GM03348 (cell line): ENCODE measurements at regions not wholly inside any gene's neighbourhood (a gene's known extent, or its start where the extent isn't known, plus 50 kb on each side); places are given as distances from the start of the nearest gene placed in this dataset.

Source experiments
- DNase-seq: peaks from one replicate; pipeline ENCODE4 v3.0.0; 2012; ENCODE audit warnings: low spot score

DNA sequence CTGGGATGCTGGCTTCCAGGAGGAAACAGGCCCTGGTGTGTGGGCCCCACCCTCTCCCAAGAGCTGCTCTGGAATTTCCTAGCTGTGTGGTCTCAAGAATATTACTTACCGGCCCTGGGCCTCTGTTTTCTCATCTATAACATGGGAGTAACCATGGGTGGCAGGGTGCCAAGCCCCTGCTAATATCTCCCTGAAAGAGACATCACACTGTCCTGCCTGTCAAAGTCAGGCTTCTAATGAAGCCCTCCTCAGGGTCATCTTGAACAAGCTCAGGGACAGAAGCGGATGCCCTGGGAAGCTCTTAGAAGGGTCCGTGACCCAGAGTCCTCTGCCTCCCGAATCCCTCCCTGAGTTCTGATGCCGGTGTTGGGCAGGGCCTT is 173.2 kb upstream of the HDAC4 start:
- no peak for DNase-seq

DNA sequence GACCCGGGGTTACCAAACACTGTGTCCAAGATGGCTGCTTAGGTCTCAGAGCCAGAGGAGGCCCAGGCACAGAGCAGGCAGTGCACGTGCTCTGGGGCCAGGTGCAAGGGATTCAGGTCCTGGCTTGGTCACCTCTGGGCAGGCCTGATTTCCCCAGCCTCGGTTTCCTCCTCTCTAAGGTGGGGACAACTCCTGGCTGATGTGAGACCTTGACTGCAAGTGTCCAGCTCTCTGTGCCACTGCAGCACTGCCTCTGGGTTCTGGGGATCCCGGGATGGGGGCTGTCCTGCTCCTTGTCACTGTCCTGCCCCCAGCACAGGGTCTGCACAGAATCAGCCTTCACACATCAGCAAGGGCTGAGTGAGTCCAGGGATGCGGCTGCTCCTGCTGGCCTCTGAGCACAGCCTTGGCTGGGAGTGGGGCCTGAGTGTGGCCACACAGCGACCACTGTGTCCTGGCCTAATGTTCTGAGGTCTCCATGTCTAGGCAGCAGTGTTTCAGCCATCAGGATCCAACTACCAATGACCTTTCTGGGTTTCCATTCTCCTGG is 170.2 kb upstream of the HDAC4 start:
- DNase-seq = no peak

DNA sequence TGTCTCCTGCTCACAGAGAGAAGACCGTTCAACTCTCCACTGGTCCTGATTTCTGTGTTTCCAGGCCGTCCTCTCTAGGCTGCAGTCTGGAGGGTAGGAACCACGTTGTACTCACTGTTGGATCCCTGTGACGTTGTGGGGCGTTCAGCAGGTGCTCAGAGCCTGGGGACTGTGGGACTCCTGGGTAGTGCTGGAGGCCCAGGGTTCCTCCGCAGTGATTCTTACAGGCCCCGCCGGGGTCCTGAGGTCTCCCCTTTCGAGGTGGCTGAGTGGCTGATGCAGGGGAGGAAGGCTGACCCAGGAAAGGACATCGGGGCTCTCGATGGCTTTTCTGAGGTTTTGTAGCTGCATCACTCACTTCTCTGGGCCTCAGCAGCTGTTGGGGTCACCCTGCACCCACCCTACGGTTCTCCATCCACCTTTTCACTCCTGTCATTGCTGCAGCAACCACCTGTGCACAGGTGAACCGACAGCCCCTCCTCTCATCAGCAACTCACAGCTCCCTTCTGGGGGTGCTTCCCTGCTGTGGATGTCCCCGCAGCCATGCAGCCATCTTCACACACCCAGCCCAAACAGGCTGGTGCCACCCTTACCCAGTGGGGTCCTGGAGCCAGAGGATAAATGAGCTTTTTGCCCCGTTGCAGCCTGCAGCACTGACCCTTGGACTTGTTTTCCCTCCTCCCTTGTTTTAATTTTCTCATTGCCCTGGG is 169.6 kb upstream of the HDAC4 start:
- DNase-seq = no peak

DNA sequence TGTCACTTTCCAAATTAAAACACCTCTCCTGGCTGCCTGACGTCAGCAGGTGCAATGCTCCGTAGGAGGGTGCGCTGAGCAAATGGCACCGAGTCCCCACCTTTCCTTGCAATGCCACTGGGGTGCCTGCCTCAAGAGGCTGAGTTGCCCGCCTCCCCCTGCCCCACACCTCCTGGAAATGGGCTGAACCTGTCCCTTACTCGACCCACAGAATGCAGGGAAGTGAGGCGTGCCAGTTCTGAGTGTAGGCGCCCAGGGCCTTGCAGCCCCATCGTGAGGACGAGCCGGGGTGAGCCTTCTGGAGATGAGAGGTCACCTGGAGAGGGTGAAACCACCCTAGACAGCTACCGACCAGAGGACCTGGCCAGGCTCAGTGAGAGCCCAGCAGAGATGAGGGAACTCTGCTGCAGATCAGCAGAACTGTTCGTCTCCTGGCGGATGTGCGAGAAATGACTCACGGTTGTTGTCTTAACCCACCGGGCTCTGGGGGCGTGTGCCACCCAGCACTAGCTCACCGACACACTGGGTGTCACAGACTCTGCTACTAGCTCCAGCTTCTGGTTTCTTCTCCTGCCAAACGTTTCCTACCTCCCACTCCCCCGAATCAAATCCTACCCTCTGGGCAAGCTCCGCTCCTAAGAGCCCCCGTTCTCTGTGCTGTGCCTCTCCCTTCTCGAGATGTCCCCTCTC is 168.7 kb upstream of the HDAC4 start:
- no peak for DNase-seq

DNA sequence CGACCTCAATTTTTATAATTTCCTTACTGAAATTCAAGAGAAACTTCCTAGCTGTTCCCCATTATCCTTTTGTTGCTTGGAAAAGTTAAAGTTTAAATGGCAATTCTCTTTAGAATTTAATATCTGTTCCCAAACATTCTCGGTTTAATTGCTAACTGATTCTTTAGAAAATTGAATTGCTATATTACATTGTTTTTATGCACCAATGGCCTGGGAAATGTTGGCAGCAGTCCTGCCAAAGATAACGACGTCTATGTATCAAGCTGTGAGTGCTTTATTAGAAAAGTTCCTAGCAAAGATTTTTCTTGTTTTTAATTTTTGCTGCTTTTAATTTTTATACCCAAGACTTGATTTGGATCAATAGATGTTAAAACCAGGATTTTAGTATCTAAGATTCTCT is 167.8 kb upstream of the HDAC4 start:
- DNase-seq = no peak

DNA sequence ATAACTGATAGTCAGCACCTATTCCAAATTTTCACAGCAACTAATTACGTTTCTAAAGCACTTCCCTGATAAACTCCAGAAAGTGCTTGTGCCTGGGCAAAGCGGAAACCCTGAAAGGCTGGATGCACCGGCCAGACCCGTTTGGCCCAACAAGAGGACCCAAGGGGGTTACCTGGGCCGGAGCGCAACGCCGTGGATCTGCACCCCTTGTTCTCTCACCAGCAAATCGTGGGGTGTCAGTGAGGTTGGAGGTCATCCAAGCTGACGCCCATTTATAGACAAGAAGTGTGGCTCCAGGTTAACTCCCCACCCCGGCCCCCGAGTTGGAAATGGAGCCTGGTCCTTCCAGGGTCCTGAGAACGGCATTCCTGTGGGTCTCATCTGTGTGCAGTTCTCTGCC is 167.0 kb upstream of the HDAC4 start:
- DNase-seq = no peak

DNA sequence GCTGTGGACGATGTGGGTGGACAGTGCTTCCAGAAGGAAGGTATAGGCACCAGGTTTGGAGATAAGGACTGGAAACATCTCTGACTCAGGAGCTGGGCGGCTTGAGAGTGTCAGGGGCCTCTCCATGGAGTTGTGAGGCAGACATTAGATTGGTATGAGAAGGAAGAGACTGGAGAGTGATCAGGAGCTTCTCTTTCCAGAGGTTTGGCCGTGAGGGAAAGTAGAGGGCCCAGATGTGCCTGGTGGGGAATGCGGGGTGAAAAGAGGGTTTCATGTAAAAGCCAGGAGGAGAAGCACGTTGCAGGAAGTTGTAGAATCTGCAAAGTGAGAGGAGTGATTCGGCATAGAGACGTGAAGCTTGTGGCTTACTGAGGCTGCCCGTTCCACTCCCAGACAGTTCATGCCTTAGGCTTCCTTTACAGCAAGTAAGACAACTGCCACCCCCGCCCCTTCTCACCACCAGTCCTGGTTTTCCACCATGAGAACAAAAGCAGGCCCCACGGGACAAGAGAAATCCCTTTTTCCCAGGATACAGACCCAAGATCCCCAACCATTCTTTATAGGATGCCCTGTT is 166.3 kb upstream of the HDAC4 start:
- no peak for DNase-seq

DNA sequence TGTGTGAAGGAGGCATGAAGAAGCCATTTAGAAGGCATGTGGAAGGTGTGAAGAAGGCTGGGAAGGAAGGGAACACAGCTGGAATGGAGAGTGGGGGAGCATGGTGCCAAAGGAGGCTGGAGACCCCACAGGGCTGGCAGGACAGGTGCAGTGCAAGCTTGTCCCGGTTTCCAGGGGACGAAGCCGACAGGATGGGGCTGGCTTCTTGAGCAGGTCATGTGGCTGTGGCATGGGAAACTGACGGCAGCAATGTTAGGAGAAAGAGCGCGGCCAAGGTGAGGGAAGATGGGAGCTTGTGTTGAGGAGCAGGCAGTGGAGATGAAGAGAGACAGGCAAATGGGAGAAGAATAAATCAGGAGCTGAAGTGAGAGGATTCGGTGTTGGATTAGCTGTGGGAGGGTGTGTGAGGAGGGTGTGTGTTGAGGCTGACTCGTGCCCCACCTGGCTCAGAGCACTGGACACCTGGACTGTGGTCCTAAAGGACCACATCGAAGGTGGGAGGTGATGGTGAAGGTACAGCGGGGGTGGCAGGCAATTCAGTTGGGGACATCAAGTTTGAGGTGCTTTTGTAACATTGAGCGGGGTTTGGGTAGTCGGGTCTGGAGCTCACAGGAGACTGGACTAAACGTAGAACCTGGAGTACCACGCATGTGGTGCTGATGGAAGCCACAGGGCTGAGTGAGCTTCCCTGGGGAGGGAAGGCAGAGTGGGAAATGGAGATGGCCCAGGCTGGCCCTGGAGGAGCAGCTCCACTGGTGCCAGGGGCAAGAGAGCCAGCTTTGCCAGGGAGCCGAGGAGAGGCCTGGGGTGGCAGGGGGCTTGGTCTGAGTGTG is 165.6 kb upstream of the HDAC4 start:
- DNase-seq = no peak

DNA sequence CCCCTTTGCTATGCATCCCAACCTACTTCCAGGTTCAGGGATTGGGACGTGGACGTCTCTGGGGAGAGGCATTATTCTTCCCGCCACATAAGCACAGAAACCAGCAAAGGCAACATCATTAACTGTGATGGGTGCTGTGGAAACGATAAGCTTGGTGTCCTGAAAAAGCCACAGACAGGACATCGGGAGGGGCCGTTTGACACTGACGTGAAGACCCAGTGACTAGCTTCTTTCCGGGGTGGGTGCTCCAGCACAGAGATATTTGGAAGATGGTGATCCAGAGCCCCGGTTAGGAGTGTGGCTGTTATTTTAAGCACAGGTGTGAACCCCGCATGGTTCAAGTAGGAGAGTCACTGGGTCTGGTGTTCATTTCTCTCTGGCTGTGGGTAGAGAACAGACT is 163.8 kb upstream of the HDAC4 start:
- DNase-seq = no peak

DNA sequence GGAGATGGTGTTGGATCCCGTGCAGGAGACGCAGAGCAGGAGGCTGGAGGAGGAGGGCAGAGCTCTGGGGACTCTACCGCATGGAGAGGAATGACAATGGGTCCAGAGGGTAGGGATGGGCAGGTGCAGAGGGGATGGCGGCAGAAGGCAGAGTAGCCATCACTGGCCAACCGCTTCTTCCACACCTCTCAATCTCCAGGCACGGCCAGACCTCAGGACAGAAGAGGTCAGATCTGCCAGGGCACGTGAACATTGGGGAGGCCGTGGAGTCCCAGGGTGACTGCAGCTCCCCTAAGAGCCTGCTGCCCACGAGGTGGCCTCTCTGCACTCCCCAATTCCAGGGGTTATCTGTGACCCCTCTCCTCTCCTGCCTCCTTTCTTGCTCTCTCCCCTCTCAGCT is 162.7 kb upstream of the HDAC4 start:
- DNase-seq = no peak

DNA sequence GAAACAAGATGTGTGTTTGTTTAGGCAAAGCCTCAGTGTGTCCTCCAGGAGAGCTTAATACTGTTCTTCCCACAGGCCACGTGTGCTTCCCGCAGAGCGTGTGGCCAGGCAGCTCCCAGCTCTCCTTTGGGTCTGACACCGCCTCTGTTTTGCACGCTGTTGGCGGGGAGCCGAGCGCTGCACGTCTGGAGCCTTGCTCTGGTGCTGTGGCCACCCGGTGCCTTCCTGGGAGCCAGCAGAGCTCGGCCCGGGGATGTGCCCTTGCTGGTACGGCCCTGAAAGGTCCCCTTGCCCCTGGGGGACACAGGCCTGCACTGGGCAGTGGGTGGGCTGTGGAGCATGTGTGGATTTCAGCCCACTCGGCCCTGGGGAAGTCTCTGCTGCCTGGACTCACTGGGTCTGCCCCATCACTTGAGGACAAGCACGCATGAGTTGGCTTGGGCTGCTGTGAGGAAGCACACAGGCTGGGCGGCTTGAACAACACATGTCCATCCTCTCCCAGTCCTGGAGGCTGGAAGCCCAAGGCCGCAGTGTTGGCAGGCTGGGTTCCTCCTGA is 160.7 kb upstream of the HDAC4 start:
- peak; percentile 76 for DNase-seq

DNA sequence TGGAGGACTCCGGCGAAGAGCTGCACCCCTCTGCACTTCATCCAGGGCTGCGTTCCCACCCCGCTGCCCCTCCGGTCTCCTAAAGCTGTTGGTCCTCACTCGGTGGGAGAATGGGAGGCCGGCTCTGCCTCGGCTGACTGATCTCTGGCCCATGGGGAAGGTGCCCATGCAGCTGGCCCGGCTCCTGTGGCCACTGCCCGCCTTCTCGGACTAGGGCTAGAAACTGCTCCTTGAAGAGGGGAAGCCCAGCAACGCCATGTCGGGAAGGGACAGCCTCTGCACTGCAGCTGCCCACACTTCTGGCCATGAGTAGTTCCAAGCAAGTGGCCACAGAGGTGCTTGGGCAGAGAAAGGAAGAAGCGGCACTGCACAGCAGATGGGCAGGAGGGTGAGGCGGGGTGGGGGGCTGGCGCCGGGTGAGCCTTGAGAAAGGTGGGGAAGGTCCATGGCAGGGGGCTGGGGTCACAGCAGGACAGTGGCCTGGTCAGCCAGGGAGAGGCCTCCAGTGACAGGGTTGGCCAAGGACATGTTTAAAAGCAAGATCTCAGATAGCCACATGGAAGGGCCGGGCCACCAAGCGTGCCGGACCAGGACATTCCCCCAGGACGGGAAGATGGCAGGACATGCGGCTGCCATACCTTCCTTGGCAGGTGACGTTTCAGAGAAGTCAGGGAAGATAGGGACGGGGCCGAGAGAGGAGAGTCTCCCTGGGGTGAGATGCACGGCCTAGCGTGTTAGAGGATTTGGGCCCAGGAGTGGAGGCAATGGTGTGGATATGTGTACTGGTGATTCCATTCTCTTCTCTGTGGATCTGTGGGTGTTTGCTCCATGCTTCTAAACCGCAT is 158.8 kb upstream of the HDAC4 start:
- DNase-seq = no peak

DNA sequence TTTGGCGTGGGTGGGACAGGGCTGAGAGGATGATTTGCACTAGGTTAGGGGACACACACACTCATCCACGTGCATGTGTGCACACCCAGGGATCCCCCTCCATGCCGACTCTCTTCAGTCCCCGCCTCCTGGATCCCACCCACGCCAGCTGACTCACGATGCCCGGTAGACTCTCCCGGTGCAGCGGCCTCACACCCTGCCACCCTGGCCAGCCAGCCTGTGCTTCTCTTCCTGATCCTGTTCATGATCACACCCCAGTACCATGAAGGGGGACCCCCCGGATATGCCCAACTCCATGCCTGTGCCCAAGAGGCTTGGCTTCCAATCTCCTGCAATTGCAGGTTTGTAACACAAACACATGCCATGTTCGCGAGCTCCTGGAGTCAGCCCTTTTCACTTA is 157.8 kb upstream of the HDAC4 start:
- no peak for DNase-seq

DNA sequence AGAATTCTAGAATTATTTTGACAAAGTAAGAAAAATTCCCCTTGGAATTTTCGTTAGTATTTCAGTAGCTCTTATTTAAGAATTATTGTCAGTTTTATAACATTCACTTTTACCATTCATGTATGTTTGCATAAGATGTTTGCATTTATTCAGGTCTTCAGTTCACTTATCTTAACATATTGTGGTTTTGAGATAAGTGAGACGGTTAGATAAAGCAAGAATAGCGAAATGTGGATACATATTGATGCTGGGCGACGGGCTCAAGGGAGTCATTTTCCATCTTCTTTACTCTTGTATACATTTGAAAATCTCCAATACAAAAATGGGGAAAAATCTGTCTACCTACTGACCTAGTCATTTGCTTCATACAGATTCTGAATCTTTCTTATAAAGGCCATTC is 156.7 kb upstream of the HDAC4 start:
- DNase-seq = no peak

DNA sequence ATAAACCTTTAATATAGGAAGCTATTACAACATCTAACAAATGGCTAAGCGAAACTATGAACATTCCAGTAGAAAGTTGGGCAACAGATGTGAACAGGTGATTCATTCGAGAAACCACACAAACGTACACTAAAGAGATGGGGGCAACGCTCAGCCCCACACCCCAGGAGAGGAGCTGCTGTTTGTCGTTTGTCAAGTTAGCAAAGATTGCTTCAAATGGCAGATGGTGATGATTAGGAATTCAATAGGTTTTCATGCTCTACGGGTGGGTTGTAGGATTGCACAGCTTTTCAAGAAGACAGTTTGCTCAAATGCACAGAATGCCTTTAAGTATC is 154.7 kb upstream of the HDAC4 start:
- DNase-seq = no peak

DNA sequence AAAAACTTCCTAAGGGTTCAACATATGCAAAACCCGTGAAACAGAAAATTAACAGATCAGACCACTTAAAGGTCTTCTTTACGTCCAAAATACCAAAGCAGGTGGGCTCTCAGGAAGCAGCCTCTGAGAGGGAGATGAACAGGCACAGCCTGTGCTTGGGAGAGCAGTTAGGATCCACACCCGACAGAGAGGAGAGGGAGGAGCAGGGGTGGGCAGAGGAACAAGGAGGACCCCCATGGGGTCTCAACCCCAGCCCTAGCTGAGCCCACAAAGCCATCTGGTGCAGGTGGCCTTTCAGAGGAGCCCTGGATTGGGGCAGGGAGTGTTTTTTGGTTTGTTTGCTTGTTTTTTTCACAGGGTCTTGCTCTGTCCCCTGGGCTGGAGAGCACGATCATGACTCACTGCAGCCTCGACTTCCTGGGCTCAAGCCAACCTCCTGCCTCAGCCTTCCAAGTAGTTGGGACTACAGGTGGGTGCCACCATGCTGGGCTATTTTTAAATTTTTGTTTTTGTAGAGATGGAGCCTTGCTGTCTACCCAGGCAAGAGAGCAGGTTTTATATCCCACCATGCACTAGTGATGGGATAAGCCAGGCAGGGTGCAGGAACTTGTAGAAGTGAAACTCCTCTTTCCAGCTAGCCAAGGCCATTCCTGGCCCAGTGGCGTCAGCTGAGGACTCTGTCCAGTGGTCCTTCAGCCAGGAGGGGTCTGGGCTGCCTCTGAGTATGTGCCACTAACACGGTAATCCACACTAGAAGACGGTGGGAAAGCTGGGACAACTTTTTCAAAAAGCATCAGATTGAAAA is 154.1 kb upstream of the HDAC4 start:
- no peak for DNase-seq

DNA sequence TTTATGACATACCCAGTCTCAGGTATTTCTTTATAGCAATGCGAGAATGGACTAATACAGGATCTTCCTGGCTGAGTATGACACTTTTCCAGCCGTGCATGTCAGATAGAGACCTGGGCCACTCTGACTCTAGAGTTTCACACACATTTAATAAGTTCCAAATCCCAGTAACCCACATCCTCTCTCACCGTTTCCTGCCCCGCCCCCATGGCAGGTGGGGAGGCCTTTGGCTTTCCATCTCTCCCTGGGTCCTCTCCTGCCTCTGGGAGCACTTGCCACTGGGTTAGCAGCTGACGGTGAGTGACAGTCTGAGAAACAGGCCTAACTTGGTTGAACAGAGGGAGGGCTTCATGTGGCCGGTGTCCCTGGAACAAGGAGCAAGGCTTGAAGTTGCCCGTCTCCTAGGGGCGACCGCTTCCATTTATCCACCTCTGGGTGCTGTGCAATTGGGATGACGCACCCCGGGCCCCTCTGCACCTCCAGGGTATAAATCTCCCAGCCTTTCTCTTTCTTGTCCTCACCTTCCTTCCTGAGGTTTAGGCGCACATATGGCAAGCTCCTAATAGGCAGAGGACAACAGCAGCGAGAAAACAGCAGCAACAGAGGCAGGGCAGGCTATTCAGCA is 152.7 kb upstream of the HDAC4 start:
- no peak for DNase-seq

DNA sequence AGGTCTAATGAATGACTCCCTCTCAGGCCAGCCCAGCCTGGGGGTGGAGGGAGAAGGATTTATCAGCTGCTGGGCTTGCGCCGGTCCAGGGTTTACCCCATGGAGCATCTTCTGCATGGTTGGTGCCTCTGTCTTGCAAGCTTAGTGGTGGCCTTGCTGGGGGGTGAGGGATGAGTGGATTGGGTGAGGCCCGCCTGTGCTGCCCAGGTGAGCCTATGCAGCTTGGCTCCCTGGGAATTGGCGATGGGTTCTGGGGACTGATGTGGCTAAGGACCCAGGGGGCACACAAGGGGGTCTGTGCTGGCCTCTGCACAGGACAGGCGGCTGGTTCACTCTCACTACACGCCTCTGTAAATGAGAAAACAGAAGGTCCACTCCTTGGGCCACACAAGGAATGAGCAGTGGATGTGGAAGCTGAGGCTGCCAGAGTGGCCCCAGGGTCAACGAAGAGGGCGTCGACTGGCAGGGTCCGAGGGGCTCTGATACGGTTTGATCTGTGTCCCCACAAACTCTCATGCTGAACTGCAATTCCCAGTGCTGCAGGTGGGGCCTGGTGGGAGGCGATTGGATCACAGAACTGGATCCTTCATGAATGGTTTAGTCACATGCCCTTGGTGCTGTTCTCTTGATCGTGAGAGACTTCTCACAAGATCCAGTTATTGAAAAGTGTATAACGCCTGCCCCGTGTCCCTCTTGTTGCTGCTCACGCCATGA is 151.6 kb upstream of the HDAC4 start:
- no peak for DNase-seq

DNA sequence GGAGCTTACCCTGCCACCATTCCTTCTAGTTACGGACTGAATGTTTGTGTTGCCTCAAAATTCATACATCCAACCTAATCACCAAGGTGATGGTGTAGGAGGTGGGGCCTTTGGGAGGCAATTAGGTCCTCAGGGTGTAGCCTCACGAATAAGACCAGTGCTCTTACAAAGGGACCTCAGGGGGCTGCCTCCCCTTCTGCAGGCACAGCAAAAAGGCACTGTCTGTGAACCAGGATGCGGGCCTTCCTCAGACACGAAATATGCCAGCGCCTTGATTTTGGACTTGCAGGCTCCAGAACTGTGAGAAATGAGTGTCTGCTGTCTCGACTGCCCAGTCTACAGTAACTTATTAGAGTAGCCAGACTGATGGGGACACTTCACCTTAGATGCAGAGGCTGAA is 150.4 kb upstream of the HDAC4 start:
- no peak for DNase-seq
